ENCODE measurements at regions not wholly inside any gene's neighbourhood (a gene's known extent, or its start where the extent isn't known, plus 50 kb on each side); places are given as distances from the start of the nearest gene placed in this dataset.

GRCh38 chr1:232481091-232481490, 148.8 kb downstream of the SIPA1L2 start:
- Histone ChIP-seq H2BK15ac (ENCODE audit: low read depth, poor library complexity, severe bottlenecking) (no peak overlapping the region), H2BK5ac (ENCODE audit: low read depth, low read length, poor library complexity, severe bottlenecking) (no peak overlapping the region), H3K4me3 (ENCODE audit: insufficient read depth in 1 of 2, low read depth in 1 of 2, low read length in 2 of 2) (no peak overlapping the region), H2BK12ac (ENCODE audit: low read length in 2 of 2) (no peak overlapping the region), H3K4me2 (ENCODE audit: low read length, poor library complexity, severe bottlenecking) (no peak overlapping the region), H2AFZ (ENCODE audit: low read depth, low read length) (no peak overlapping the region), H2AK5ac (ENCODE audit: low read length, severe bottlenecking) (no peak overlapping the region), H3K4me1 (ENCODE audit: control insufficient read depth, insufficient read depth, low read depth, low read length) (peaks cover 3% of the 10 kb centered on the region), H3K9me3 (ENCODE audit: control insufficient read depth, low read length) (no peaks in the 10 kb centered on the region), H3K27ac (ENCODE audit: low read length, poor library complexity, severe bottlenecking) (no peak overlapping the region), H4K91ac (ENCODE audit: low read length) (no peak overlapping the region), H3K36me3 (ENCODE audit: control insufficient read depth in 1 of 2, insufficient read depth in 2 of 2, low read depth in 1 of 2, low read length in 2 of 2) (peaks cover 2 to 20% of the 10 kb centered on the region in 2 experiments), H2BK120ac (ENCODE audit: low read depth, low read length) (no peak overlapping the region), H3K4ac (ENCODE audit: low read depth in 1 of 2, low read length in 2 of 2) (no peak overlapping the region), H3K79me1 (replicated peaks; ENCODE audit: low read length, poor library complexity, severe bottlenecking) (peaks cover 17% of the 10 kb centered on the region), H3K14ac (ENCODE audit: low read length in 2 of 2) (no peak overlapping the region), H3K23ac (ENCODE audit: low read length in 2 of 2) (no peak overlapping the region), H3K9ac (ENCODE audit: low read length) (no peak overlapping the region), H3K27me3 (ENCODE audit: control insufficient read depth in 1 of 2, insufficient read depth in 1 of 2, low read length in 2 of 2) (peaks cover 0 to 24% of the 10 kb centered on the region in 2 experiments), H3K18ac (ENCODE audit: low read depth in 1 of 2, low read length in 2 of 2) (no peak overlapping the region), H4K8ac (ENCODE audit: low read length) (no peak overlapping the region)
- DNase-seq = no peak
- WGBS = 93% methylated on average over 3 of the region's 5 CpGs

DNA sequence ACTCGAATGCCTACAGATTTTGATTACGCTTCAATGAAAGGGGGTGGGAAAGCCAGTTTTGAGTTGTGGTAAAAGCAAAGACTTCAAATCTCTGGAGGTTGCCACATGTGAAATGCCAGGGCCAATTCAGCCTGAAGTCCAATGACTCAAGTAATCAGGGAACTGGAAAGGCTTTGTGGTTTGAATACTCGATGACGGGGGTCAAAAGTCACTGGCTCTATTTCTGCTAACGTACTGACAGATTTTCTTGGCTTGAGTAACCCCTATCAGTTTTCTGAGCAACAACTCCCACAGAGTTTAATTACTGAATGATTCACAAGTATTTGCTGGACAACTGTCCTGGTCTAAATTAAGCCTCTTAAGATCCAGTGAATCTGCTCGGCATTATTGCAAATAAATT, 152.2 kb downstream of the SIPA1L2 start:
- Histone ChIP-seq H3K9me3 (ENCODE audit: control insufficient read depth, low read length) (no peaks in the 10 kb centered on the region), H2BK120ac (ENCODE audit: low read depth, low read length) (no peak overlapping the region), H3K4me3 (ENCODE audit: insufficient read depth in 1 of 2, low read depth in 1 of 2, low read length in 2 of 2) (peak overlapping the region in 1 of 2 experiments; percentile 32), H3K27me3 (ENCODE audit: control insufficient read depth in 1 of 2, insufficient read depth in 1 of 2, low read length in 2 of 2) (peaks cover 0 to 26% of the 10 kb centered on the region in 2 experiments), H2BK5ac (ENCODE audit: low read depth, low read length, poor library complexity, severe bottlenecking) (no peak overlapping the region), H2BK12ac (ENCODE audit: low read length in 2 of 2) (no peak overlapping the region), H3K27ac (ENCODE audit: low read length, poor library complexity, severe bottlenecking) (peak overlapping the region; percentile 39), H3K4ac (ENCODE audit: low read depth in 1 of 2, low read length in 2 of 2) (no peak overlapping the region), H4K8ac (ENCODE audit: low read length) (no peak overlapping the region), H2AK5ac (ENCODE audit: low read length, severe bottlenecking) (no peak overlapping the region), H3K14ac (ENCODE audit: low read length in 2 of 2) (no peak overlapping the region), H4K91ac (ENCODE audit: low read length) (no peak overlapping the region), H3K23ac (ENCODE audit: low read length in 2 of 2) (no peak overlapping the region), H3K4me2 (ENCODE audit: low read length, poor library complexity, severe bottlenecking) (no peak overlapping the region), H2AFZ (ENCODE audit: low read depth, low read length) (no peak overlapping the region), H3K36me3 (ENCODE audit: control insufficient read depth in 1 of 2, insufficient read depth in 2 of 2, low read depth in 1 of 2, low read length in 2 of 2) (peaks cover 0 to 17% of the 10 kb centered on the region in 2 experiments), H3K79me1 (replicated peaks; ENCODE audit: low read length, poor library complexity, severe bottlenecking) (peaks cover 9% of the 10 kb centered on the region), H3K18ac (ENCODE audit: low read depth in 1 of 2, low read length in 2 of 2) (no peak overlapping the region), H3K9ac (ENCODE audit: low read length) (peak overlapping the region; percentile 51), H3K4me1 (ENCODE audit: control insufficient read depth, insufficient read depth, low read depth, low read length) (peaks cover 2% of the 10 kb centered on the region), H2BK15ac (ENCODE audit: low read depth, poor library complexity, severe bottlenecking) (no peak overlapping the region)
- WGBS = 19% methylated on average over 5 of the region's 6 CpGs
- peak; percentile 96 for DNase-seq

DNA sequence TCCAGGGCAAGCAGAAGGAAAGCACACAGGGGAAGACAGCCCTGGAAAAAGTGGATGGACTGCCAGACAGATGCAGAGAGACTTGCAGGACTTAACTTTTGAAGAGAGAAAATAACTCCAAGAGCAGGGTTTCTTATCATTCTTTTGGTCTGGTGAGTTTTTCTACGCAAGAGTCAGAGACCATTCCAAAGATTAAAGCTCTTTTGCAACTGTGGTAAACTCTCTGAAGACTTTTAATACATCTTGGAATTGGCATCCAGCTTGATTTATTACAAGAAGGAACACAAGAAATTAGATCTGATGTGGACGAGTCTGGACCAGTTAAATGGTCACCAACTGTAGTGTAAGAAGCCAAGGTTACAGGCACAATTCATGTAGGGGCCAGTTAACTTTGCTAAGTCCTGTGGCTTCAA, 153.4 kb downstream of the SIPA1L2 start:
- Histone ChIP-seq H3K4me3 (ENCODE audit: insufficient read depth in 1 of 2, low read depth in 1 of 2, low read length in 2 of 2) (no peak overlapping the region), H2BK5ac (ENCODE audit: low read depth, low read length, poor library complexity, severe bottlenecking) (no peak overlapping the region), H3K4ac (ENCODE audit: low read depth in 1 of 2, low read length in 2 of 2) (no peak overlapping the region), H2BK120ac (ENCODE audit: low read depth, low read length) (no peak overlapping the region), H4K8ac (ENCODE audit: low read length) (no peak overlapping the region), H3K9ac (ENCODE audit: low read length) (no peak overlapping the region), H2BK15ac (ENCODE audit: low read depth, poor library complexity, severe bottlenecking) (no peak overlapping the region), H3K18ac (ENCODE audit: low read depth in 1 of 2, low read length in 2 of 2) (no peak overlapping the region), H4K91ac (ENCODE audit: low read length) (no peak overlapping the region), H3K9me3 (ENCODE audit: control insufficient read depth, low read length) (no peaks in the 10 kb centered on the region), H3K4me2 (ENCODE audit: low read length, poor library complexity, severe bottlenecking) (no peak overlapping the region), H2BK12ac (ENCODE audit: low read length in 2 of 2) (no peak overlapping the region), H3K27ac (ENCODE audit: low read length, poor library complexity, severe bottlenecking) (no peak overlapping the region), H3K79me1 (replicated peaks; ENCODE audit: low read length, poor library complexity, severe bottlenecking) (peaks cover 10% of the 10 kb centered on the region), H2AK5ac (ENCODE audit: low read length, severe bottlenecking) (no peak overlapping the region), H3K14ac (ENCODE audit: low read length in 2 of 2) (no peak overlapping the region), H3K23ac (ENCODE audit: low read length in 2 of 2) (no peak overlapping the region), H3K36me3 (ENCODE audit: control insufficient read depth in 1 of 2, insufficient read depth in 2 of 2, low read depth in 1 of 2, low read length in 2 of 2) (peaks cover 0 to 13% of the 10 kb centered on the region in 2 experiments), H3K27me3 (ENCODE audit: control insufficient read depth in 1 of 2, insufficient read depth in 1 of 2, low read length in 2 of 2) (peaks cover 0 to 21% of the 10 kb centered on the region in 2 experiments), H2AFZ (ENCODE audit: low read depth, low read length) (no peak overlapping the region), H3K4me1 (ENCODE audit: control insufficient read depth, insufficient read depth, low read depth, low read length) (peaks cover 2% of the 10 kb centered on the region)
- WGBS = 76% methylated on average over 2 of the region's 2 CpGs
- peak; percentile 51 for DNase-seq

DNA sequence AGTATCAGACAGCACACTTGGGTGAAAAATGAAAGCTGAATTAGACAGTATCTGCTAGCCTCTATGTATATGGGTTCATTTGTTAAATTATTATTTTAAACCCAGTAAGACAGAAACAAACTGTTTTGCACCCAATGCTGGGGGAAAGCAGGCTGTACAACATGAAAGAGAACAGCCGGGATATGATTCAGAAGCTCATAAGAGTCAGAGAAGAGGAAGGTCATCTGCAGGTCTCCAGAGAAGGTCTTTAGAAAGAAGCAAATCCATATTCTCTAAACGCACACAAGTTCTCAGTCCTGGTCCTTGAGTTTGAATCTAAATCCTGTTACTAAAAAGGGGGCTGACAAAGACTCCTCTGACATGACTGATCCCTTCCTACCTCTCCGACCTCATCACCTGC, 155.1 kb downstream of the SIPA1L2 start:
- Histone ChIP-seq H3K36me3 (ENCODE audit: control insufficient read depth in 1 of 2, insufficient read depth in 2 of 2, low read depth in 1 of 2, low read length in 2 of 2) (peaks cover 0 to 8% of the 10 kb centered on the region in 2 experiments), H3K18ac (ENCODE audit: low read depth in 1 of 2, low read length in 2 of 2) (no peak overlapping the region), H2AFZ (ENCODE audit: low read depth, low read length) (no peak overlapping the region), H2BK5ac (ENCODE audit: low read depth, low read length, poor library complexity, severe bottlenecking) (no peak overlapping the region), H4K91ac (ENCODE audit: low read length) (no peak overlapping the region), H3K4ac (ENCODE audit: low read depth in 1 of 2, low read length in 2 of 2) (no peak overlapping the region), H3K9me3 (ENCODE audit: control insufficient read depth, low read length) (no peaks in the 10 kb centered on the region), H3K14ac (ENCODE audit: low read length in 2 of 2) (no peak overlapping the region), H2BK15ac (ENCODE audit: low read depth, poor library complexity, severe bottlenecking) (no peak overlapping the region), H3K23ac (ENCODE audit: low read length in 2 of 2) (no peak overlapping the region), H3K9ac (ENCODE audit: low read length) (no peak overlapping the region), H3K27ac (ENCODE audit: low read length, poor library complexity, severe bottlenecking) (no peak overlapping the region), H3K4me3 (ENCODE audit: insufficient read depth in 1 of 2, low read depth in 1 of 2, low read length in 2 of 2) (no peak overlapping the region), H2BK12ac (ENCODE audit: low read length in 2 of 2) (no peak overlapping the region), H2BK120ac (ENCODE audit: low read depth, low read length) (no peak overlapping the region), H3K79me1 (replicated peaks; ENCODE audit: low read length, poor library complexity, severe bottlenecking) (peaks cover 9% of the 10 kb centered on the region), H3K4me1 (ENCODE audit: control insufficient read depth, insufficient read depth, low read depth, low read length) (peaks cover 2% of the 10 kb centered on the region), H2AK5ac (ENCODE audit: low read length, severe bottlenecking) (no peak overlapping the region), H3K4me2 (ENCODE audit: low read length, poor library complexity, severe bottlenecking) (no peak overlapping the region), H4K8ac (ENCODE audit: low read length) (no peak overlapping the region), H3K27me3 (ENCODE audit: control insufficient read depth in 1 of 2, insufficient read depth in 1 of 2, low read length in 2 of 2) (peaks cover 0 to 12% of the 10 kb centered on the region in 2 experiments)
- DNase-seq = no peak
- WGBS = 70% methylated on average over 3 of the region's 3 CpGs

Data from mesenchymal stem cell (in vitro differentiated cells and primary cell).